Neural progenitor cell (in vitro differentiated cells): ENCODE measurements at regions not wholly inside any gene's neighbourhood (a gene's known extent, or its start where the extent isn't known, plus 50 kb on each side); places are given as distances from the start of the nearest gene placed in this dataset.

ENCODE experiments used
- EZH2 ChIP-seq: fragments of 200-600 bp; sonication (generic); IDR thresholded peaks from 2 replicates; pipeline ENCODE4 v1.6.1; 2017; ENCODE audit warnings: antibody characterized with exemption, mild to moderate bottlenecking, moderate library complexity
- EZH2phosphoT487 ChIP-seq: fragments of 200-600 bp; sonication (generic); IDR thresholded peaks from 2 replicates; pipeline ENCODE4 v1.6.1; 2017; ENCODE audit warnings: antibody characterized with exemption
- TF ChIP-seq, protein P1 (sequence below): fragments of 200-600 bp; sonication (generic); IDR thresholded peaks from 2 replicates; pipeline ENCODE4 v1.5.1; 2017; ENCODE audit warnings: antibody characterized with exemption, mild to moderate bottlenecking

DNA sequence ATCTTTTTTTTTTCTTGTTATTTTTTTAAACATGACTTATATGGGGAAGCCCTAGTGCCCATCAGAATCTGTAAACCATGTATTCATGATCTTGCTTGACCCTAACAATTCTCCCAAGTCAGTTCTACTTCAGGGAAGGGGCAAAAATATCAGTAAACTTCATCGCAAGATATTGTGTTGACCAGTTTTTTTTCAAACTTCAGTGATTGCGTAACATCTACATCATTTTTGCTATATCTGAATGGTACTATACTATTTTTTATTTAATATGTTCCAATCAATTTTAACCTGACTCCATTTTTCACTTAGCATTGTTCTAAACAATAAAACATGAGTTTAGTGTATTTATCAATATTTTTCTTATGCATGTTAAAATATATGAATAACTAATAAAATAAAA, 221.2 kb downstream of the NKX6-1 start:
- TF ChIP-seq, protein P1, sequence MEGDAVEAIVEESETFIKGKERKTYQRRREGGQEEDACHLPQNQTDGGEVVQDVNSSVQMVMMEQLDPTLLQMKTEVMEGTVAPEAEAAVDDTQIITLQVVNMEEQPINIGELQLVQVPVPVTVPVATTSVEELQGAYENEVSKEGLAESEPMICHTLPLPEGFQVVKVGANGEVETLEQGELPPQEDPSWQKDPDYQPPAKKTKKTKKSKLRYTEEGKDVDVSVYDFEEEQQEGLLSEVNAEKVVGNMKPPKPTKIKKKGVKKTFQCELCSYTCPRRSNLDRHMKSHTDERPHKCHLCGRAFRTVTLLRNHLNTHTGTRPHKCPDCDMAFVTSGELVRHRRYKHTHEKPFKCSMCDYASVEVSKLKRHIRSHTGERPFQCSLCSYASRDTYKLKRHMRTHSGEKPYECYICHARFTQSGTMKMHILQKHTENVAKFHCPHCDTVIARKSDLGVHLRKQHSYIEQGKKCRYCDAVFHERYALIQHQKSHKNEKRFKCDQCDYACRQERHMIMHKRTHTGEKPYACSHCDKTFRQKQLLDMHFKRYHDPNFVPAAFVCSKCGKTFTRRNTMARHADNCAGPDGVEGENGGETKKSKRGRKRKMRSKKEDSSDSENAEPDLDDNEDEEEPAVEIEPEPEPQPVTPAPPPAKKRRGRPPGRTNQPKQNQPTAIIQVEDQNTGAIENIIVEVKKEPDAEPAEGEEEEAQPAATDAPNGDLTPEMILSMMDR: no peak
- TF ChIP-seq EZH2phosphoT487 (no peak), EZH2 (no peak)
